ENCODE measurements at regions not wholly inside any gene's neighbourhood (a gene's known extent, or its start where the extent isn't known, plus 50 kb on each side); places are given as distances from the start of the nearest gene placed in this dataset.

DNA sequence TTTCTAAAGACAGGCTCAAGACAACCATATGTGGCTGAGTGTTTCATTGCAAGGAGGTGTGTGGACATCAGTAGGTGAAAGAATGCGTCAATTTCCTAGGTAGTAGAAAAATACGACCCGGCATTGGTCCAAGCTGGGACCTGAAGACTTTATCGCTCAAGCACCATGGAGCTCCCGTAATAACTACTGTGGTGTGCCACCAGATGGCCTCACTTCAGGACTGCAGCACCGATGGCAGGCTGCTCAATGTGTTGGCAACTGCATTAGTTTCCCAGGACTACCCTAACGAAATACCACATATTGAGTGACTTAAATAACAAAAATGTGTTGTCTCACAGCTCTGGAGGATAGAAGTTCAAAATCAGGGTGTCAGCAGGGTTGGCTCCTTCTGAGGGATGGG, 72.4 kb upstream of the FAT3 start:
- DNase-seq (ENCODE audit: low read depth in 1 of 2, low spot score in 1 of 2), result no peak
- Histone ChIP-seq H3K27ac (replicated peaks) (no peak overlapping the region), H3K27me3 (ENCODE audit: insufficient read depth, poor library complexity, severe bottlenecking) (no peaks in the 10 kb centered on the region), H3K4me3 (replicated peaks; ENCODE audit: insufficient read depth, low read length) (no peak overlapping the region)
- no peak for TF ChIP-seq SPI1 (IDR thresholded peaks at IDR 0.05; ENCODE audit: borderline replicate concordance, low read depth)
- TF ChIP-seq, protein P1, sequence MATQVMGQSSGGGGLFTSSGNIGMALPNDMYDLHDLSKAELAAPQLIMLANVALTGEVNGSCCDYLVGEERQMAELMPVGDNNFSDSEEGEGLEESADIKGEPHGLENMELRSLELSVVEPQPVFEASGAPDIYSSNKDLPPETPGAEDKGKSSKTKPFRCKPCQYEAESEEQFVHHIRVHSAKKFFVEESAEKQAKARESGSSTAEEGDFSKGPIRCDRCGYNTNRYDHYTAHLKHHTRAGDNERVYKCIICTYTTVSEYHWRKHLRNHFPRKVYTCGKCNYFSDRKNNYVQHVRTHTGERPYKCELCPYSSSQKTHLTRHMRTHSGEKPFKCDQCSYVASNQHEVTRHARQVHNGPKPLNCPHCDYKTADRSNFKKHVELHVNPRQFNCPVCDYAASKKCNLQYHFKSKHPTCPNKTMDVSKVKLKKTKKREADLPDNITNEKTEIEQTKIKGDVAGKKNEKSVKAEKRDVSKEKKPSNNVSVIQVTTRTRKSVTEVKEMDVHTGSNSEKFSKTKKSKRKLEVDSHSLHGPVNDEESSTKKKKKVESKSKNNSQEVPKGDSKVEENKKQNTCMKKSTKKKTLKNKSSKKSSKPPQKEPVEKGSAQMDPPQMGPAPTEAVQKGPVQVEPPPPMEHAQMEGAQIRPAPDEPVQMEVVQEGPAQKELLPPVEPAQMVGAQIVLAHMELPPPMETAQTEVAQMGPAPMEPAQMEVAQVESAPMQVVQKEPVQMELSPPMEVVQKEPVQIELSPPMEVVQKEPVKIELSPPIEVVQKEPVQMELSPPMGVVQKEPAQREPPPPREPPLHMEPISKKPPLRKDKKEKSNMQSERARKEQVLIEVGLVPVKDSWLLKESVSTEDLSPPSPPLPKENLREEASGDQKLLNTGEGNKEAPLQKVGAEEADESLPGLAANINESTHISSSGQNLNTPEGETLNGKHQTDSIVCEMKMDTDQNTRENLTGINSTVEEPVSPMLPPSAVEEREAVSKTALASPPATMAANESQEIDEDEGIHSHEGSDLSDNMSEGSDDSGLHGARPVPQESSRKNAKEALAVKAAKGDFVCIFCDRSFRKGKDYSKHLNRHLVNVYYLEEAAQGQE (IDR thresholded peaks at IDR 0.05; ENCODE audit: insufficient replicate concordance, low read depth), result no peak
- TF ChIP-seq GABPA (IDR thresholded peaks at IDR 0.05; ENCODE audit: low read depth), result no peak
- no peak for TF ChIP-seq POLR2AphosphoS5 (IDR thresholded peaks at IDR 0.05; ENCODE audit: low read depth)
- TF ChIP-seq, protein P2, sequence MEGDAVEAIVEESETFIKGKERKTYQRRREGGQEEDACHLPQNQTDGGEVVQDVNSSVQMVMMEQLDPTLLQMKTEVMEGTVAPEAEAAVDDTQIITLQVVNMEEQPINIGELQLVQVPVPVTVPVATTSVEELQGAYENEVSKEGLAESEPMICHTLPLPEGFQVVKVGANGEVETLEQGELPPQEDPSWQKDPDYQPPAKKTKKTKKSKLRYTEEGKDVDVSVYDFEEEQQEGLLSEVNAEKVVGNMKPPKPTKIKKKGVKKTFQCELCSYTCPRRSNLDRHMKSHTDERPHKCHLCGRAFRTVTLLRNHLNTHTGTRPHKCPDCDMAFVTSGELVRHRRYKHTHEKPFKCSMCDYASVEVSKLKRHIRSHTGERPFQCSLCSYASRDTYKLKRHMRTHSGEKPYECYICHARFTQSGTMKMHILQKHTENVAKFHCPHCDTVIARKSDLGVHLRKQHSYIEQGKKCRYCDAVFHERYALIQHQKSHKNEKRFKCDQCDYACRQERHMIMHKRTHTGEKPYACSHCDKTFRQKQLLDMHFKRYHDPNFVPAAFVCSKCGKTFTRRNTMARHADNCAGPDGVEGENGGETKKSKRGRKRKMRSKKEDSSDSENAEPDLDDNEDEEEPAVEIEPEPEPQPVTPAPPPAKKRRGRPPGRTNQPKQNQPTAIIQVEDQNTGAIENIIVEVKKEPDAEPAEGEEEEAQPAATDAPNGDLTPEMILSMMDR (IDR thresholded peaks at IDR 0.05; ENCODE audit: insufficient read depth, low read length), result no peak

DNA sequence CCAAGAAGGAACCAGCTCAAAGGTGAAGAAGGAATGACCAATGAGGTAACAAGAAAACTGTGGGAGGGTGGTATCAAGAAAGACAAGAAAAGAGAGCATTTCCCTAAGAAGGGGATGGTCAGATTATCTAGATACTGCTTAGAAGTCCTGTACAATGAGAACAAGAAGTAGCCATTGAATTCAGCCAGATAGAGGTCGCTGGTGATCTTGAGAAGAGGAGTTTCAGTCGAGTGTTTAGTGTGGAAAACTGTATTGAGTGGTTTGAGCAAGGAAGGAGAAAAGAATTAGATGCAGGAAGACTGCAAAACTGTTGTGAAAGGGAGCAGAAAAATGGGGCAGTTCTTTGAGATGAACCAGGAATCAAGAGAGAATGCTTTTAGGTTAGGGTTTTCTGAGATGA, 74.6 kb upstream of the FAT3 start:
- no peaks in the 10 kb centered on the region for H3K27me3 ChIP-seq (ENCODE audit: insufficient read depth, poor library complexity, severe bottlenecking)
- no peak overlapping the region for H3K4me3 ChIP-seq (replicated peaks; ENCODE audit: insufficient read depth, low read length)
- no peak overlapping the region for H3K27ac ChIP-seq (replicated peaks)
- no peak for TF ChIP-seq GABPA (IDR thresholded peaks at IDR 0.05; ENCODE audit: low read depth)
- no peak for TF ChIP-seq SPI1 (IDR thresholded peaks at IDR 0.05; ENCODE audit: borderline replicate concordance, low read depth)
- no peak for TF ChIP-seq POLR2AphosphoS5 (IDR thresholded peaks at IDR 0.05; ENCODE audit: low read depth)
- TF ChIP-seq, protein P1 (IDR thresholded peaks at IDR 0.05; ENCODE audit: insufficient replicate concordance, low read depth), result no peak
- TF ChIP-seq, protein P2 (IDR thresholded peaks at IDR 0.05; ENCODE audit: insufficient read depth, low read length), result no peak
- DNase-seq (ENCODE audit: low read depth in 1 of 2, low spot score in 1 of 2), result no peak

DNA sequence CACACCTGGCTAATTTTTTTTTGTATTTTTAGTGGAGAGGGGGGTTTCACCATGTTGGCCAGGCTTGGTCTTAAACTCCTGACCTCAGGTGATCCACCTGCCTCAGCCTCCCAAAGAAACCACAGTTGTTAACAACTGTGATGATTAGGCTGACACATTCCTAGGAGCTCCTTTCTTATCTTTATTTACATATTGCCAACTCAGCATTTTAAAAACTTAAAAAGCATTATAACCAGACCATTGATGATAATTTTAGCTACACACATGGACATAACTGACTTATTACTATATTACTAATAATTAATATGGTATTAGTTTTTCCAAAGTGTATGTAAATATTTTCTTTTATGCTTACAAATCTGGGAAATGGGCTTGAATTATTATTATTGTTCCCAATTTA, 82.9 kb upstream of the FAT3 start:
- no peaks in the 10 kb centered on the region for H3K27me3 ChIP-seq (ENCODE audit: insufficient read depth, poor library complexity, severe bottlenecking)
- no peak overlapping the region for H3K27ac ChIP-seq (replicated peaks)
- TF ChIP-seq GABPA (IDR thresholded peaks at IDR 0.05; ENCODE audit: low read depth) (no peak), POLR2AphosphoS5 (IDR thresholded peaks at IDR 0.05; ENCODE audit: low read depth) (no peak), SPI1 (IDR thresholded peaks at IDR 0.05; ENCODE audit: borderline replicate concordance, low read depth) (no peak)
- TF ChIP-seq, protein P1 (IDR thresholded peaks at IDR 0.05; ENCODE audit: insufficient replicate concordance, low read depth), result no peak
- TF ChIP-seq, protein P2 (IDR thresholded peaks at IDR 0.05; ENCODE audit: insufficient read depth, low read length), result no peak
- H3K4me3 ChIP-seq (replicated peaks; ENCODE audit: insufficient read depth, low read length), result no peak overlapping the region
- DNase-seq (ENCODE audit: low read depth in 1 of 2, low spot score in 1 of 2), result no peak
